Right atrium auricular region (tissue), 2 donors: ENCODE measurements at regions not wholly inside any gene's neighbourhood (a gene's known extent, or its start where the extent isn't known, plus 50 kb on each side); places are given as distances from the start of the nearest gene placed in this dataset.

Experiments used
- DNase-seq: peaks from one replicate; pipeline ENCODE4 v3.0.0-alpha.2; 2019; ENCODE audit warnings: low spot score
- H3K27ac ChIP-seq, 2 donors: fragments of 200-600 bp; sonication (generic); 1 replicate in 1 of 2; 2 replicates in 1 of 2; pipeline ENCODE4 v1.5.1; 2016 to 2019
- H3K27me3 ChIP-seq, 2 donors: fragments of 200-600 bp; sonication (generic); one replicate each; pipeline versions ENCODE4 v1.5.1 to v1.6.0; 2017 to 2019
- H3K36me3 ChIP-seq: fragments of 200-600 bp; sonication (generic); one replicate; pipeline ENCODE4 v1.5.1; 2016
- H3K4me1 ChIP-seq, 2 donors: fragments of 200-600 bp; sonication (generic); one replicate each; pipeline versions ENCODE4 v1.5.1 to v1.6.0; 2017 to 2019
- H3K4me3 ChIP-seq, 2 donors: fragments of 200-600 bp; sonication (generic); 1 replicate in 1 of 2; 2 replicates in 1 of 2; pipeline ENCODE4 v1.5.1; 2017 to 2019; ENCODE audit warnings: mild to moderate bottlenecking in 1 of 2, moderate library complexity in 1 of 2
- H3K9me3 ChIP-seq, 2 donors: fragments of 200-600 bp; sonication (generic); one replicate each; pipeline ENCODE4 v1.5.1; 2019
- TF ChIP-seq, protein P1 (sequence below), 2 donors: fragments of 200-600 bp; sonication (generic); IDR thresholded peaks; one replicate each; pipeline ENCODE4 v1.5.1; 2019; ENCODE audit warnings: antibody characterized with exemption in 2 of 2

DNA sequence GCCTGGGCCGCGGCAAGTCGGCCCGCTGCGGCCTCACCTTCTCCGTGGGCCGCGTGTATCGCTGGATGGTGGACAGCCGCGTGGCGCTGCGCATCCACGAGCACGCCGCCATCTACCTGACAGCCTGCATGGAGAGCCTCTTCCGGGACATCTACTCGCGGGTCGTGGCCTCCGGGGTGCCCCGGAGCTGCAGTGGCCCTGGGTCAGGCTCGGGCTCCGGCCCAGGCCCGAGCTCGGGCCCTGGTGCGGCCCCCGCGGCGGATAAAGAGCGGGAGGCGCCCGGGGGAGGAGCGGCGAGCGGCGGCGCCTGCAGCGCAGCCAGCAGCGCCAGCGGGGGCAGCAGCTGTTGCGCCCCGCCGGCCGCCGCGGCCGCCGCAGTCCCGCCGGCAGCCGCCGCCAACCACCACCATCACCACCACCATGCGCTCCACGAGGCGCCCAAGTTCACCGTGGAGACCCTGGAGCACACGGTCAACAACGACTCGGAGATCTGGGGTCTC, 226.2 kb upstream of the CRY1 start:
- H3K4me3 ChIP-seq, result peak overlapping the region; percentile 29 to 51
- TF ChIP-seq, protein P1, sequence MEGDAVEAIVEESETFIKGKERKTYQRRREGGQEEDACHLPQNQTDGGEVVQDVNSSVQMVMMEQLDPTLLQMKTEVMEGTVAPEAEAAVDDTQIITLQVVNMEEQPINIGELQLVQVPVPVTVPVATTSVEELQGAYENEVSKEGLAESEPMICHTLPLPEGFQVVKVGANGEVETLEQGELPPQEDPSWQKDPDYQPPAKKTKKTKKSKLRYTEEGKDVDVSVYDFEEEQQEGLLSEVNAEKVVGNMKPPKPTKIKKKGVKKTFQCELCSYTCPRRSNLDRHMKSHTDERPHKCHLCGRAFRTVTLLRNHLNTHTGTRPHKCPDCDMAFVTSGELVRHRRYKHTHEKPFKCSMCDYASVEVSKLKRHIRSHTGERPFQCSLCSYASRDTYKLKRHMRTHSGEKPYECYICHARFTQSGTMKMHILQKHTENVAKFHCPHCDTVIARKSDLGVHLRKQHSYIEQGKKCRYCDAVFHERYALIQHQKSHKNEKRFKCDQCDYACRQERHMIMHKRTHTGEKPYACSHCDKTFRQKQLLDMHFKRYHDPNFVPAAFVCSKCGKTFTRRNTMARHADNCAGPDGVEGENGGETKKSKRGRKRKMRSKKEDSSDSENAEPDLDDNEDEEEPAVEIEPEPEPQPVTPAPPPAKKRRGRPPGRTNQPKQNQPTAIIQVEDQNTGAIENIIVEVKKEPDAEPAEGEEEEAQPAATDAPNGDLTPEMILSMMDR (IDR thresholded peaks at IDR 0.05), result no peak
- no peak overlapping the region for H3K27ac ChIP-seq
- no peak for DNase-seq
- H3K4me1 ChIP-seq, result peaks cover 0 to 30% of the 10 kb centered on the region in 2 donors
- H3K36me3 ChIP-seq, result no peaks in the 10 kb centered on the region
- no peaks in the 10 kb centered on the region for H3K27me3 ChIP-seq
- H3K9me3 ChIP-seq, result no peaks in the 10 kb centered on the region

DNA sequence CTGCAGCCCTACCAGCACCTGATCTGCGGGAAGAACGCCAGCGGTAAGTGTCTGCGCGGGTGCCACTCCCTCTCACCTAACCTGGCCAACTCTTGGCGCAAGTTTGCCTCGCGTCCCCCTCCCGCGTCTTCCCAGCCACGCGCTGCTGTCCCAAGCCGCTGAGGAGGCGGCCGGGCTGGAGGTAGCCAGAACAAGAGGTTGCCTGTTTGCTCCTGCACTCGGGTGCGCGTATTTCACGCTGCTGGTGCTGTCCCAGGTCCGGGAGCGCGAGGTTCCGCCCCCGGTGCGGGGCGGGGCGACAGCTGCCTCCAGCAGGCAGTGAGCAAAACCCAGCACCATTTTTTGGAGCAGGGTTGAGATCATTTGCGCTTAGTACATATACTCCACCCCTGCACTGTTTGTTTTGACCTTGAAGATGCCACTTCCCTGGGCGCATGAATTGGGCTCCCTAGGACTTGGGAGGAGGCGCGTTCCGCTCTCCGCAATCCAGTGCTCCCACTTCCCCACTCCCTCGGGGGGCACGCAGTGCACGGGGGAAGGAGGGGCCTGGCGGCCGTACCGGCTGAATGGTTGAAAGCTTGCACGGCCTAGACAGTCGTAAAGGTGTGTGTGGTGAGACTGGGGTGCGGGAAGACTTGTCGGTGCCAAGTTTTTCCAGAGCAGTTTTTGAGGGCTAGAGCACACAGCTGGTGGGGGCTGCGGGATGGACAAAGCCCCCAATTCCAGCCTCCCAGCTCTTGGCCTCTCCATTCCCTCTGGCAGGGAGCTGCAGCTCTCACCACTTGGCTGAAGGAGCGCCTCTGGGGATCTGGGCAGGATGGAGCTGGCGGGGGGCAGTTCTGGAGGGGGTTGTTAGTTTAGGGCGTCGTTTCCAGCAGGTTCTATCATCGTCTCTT, 226.9 kb upstream of the CRY1 start:
- no peaks in the 10 kb centered on the region for H3K27me3 ChIP-seq
- no peak for DNase-seq
- TF ChIP-seq, protein P1 (IDR thresholded peaks at IDR 0.05), result no peak

DNA sequence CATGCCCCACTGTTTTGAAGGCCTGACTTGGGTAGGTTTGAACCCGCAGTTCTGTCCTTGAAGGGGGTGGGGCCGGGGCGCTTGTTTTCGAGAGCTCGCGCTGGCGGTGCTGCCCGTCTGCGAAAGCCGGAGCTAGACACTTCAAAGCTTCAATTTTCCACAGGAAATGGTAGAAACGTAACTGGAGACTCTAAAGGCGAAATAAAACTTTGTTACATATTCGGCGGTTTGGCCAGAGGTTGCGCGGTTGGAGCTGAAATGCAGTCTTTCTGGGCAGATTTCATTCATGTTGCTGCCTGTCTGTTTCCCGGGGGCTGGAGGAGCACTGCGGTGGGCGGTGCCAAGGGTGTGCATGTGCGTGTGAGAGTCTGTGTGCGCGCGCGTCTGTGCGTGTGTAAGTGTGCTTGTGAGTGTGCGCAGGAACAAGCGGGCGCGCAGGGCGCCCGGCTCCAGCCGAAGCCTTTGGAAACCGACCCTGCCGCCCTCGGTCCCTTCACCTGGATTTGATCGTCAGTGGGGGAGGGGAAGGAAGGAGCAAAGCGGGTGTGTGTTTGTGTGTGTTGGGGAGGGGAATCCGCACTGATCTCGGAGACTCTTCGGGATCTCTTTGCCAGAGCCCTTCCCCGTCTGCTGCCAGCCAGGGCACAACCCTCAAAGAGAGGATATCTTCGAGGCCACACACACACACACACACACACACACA, 227.7 kb upstream of the CRY1 start:
- Histone ChIP-seq H3K4me3 (peak overlapping the region; percentile 29 to 51), H3K9me3 (no peaks in the 10 kb centered on the region), H3K36me3 (no peaks in the 10 kb centered on the region), H3K4me1 (peaks cover 0 to 30% of the 10 kb centered on the region in 2 donors), H3K27me3 (no peaks in the 10 kb centered on the region), H3K27ac (no peak overlapping the region)
- DNase-seq, result no peak
- TF ChIP-seq, protein P1 (IDR thresholded peaks at IDR 0.05), result no peak

More for the DNA sequence above, 226.9 kb upstream of the CRY1 start:
- Histone ChIP-seq H3K4me3 (peak overlapping the region; percentile 29 to 51), H3K27ac (no peak overlapping the region), H3K4me1 (peaks cover 0 to 30% of the 10 kb centered on the region in 2 donors), H3K9me3 (no peaks in the 10 kb centered on the region), H3K36me3 (no peaks in the 10 kb centered on the region)

DNA sequence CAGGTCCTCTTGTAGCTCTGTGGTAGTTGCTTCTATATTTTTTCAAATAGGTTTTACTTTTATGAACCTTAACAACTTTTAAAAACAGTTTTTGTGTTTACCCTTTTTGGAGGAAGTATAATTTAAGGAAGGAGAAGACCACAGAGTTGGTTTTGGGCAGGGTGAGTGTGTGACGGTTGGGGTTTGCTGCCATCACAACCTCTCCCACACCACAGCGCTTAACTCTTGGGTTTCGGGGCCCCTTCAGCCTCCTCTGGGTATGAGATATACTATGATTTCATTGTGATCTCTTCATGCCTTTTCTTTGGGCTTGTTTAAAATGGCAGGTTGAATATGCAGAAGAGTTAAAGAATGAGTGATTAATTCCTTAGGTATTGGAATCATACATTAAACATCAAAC, 228.7 kb upstream of the CRY1 start:
- Histone ChIP-seq H3K27me3 (no peaks in the 10 kb centered on the region), H3K27ac (no peak overlapping the region), H3K4me3 (no peak overlapping the region), H3K4me1 (peaks cover 0 to 30% of the 10 kb centered on the region in 2 donors), H3K9me3 (no peaks in the 10 kb centered on the region), H3K36me3 (no peaks in the 10 kb centered on the region)
- TF ChIP-seq, protein P1 (IDR thresholded peaks at IDR 0.05), result no peak
- DNase-seq, result no peak

DNA sequence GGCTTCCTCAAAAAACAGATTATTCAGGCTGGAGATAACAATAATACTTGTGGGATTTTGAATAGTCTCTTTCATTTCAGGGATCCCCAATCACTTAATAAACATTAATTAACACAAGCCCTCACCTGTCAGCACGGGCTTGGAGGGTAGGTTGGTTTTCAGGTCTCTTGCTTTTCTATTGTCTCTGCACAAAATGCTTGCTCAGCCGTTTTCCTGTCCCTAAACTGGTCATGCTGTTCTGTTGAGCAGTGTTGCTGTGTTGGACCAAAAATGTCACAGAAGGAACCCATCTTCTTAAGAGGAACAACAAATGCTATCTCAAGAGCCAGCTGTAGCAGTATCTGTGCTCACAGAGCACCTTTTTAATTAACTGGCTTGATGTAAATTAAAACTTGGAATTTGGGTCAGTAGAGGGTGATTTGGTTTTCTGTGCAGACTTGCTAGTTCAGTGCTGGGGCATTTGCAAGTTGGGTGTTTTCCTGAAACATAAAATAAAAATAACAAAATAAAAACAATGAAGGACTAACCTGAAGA, 231.8 kb upstream of the CRY1 start:
- DNase-seq, result no peak
- no peaks in the 10 kb centered on the region for H3K9me3 ChIP-seq
- H3K27me3 ChIP-seq, result no peaks in the 10 kb centered on the region
- TF ChIP-seq, protein P1 (IDR thresholded peaks at IDR 0.05), result no peak
- H3K27ac ChIP-seq, result no peak overlapping the region
- H3K36me3 ChIP-seq, result no peaks in the 10 kb centered on the region
- peaks cover 0 to 12% of the 10 kb centered on the region in 2 donors for H3K4me1 ChIP-seq
- H3K4me3 ChIP-seq, result no peak overlapping the region
